Activated CD4-positive, alpha-beta T cell treated with anti-CD3 and anti-CD28 coated beads, Interleukin-2, amount 10 ng/mL, durations not matched to agents 7 days and 5 days (primary cell): ENCODE measurements at regions not wholly inside any gene's neighbourhood (a gene's known extent, or its start where the extent isn't known, plus 50 kb on each side); places are given as distances from the start of the nearest gene placed in this dataset.
"Not testable (repeated sequence)": the region's sequence is repeated elsewhere in the genome, so short reads cannot be mapped to it uniquely, and the experiment has no call there.

Experiments used
- CTCF ChIA-PET: fragments of 350-600 bp; sonication (Branson Sonifier 250); formaldehyde crosslinking; loops from one replicate; lab custom pipeline; 2021; ENCODE audit warnings: antibody characterized with exemption; lab: Charles Lee
- POLR2A ChIA-PET: fragments of 350-600 bp; sonication (Branson Sonifier 250); formaldehyde crosslinking; loops from one replicate; lab custom pipeline; 2021; ENCODE audit warnings: antibody characterized with exemption; lab: Charles Lee
- DNase-seq: peaks from one replicate; pipeline ENCODE4 v3.0.0-alpha.2; 2020
- H3K27ac Mint-ChIP-seq: one replicate; pipeline ENCODE4 v1.8.0; 2021; ENCODE audit warnings: mild to moderate bottlenecking, moderate library complexity, mixed read lengths
- H3K27me3 Mint-ChIP-seq: one replicate; pipeline ENCODE4 v1.8.0; 2021; ENCODE audit warnings: mixed read lengths
- H3K36me3 Mint-ChIP-seq: one replicate; pipeline ENCODE4 v1.8.0; 2021; ENCODE audit warnings: low read depth, mixed read lengths
- H3K4me1 Mint-ChIP-seq: one replicate; pipeline ENCODE4 v1.8.0; 2021; ENCODE audit warnings: mixed read lengths
- H3K4me3 Mint-ChIP-seq: one replicate; pipeline ENCODE4 v1.8.0; 2021; ENCODE audit warnings: mild to moderate bottlenecking, moderate library complexity, mixed read lengths
- H3K9me3 Mint-ChIP-seq: one replicate; pipeline ENCODE4 v1.8.0; 2021; ENCODE audit warnings: mixed read lengths

DNA sequence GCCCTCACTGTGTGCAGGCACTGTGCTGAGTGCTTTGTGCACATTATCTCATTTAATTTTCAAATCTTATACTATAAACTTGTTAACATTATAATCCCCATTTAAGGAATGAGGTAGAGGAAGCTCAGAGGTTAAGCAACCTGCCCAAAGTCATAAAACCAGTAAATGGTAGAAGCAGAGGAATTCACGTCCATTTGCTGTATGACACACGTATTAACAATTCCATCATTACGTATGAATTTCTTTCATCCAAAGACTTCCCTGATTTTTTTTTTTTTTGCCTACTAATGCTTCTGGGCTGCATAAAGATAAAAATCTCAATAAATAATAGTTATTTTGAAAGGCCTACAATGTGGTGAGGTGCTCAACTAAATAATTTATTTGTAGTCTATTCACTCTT lies 64.5 kb upstream of the H2AZ1 start:
- no peaks in the 10 kb centered on the region for H3K4me1 Mint-ChIP-seq
- no peaks in the 10 kb centered on the region for H3K9me3 Mint-ChIP-seq
- DNase-seq: no peak
- POLR2A ChIA-PET: no interaction called here
- H3K27ac Mint-ChIP-seq: no peak overlapping the region
- H3K36me3 Mint-ChIP-seq: no peaks in the 10 kb centered on the region
- H3K27me3 Mint-ChIP-seq: peaks cover 2% of the 10 kb centered on the region
- CTCF ChIA-PET: no interaction called here
- H3K4me3 Mint-ChIP-seq: no peak overlapping the region

DNA sequence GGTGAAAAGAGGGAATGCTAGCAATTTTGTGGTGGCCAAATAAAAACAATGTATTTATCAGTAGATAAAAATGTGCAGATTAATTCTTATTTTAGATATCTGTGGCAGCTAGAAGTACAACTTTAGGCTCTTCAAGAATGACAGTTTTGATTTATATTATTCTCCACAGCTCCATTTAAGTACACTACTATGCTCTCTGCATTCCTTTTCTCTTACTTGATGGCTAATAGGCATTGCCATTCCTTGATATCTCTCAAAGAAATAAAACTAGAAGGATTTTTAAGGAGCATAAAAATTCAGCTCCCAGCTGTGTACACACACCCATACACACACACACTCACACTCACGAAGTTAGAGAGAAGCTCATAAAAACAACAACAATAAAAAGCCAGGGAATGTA lies 59.4 kb upstream of the H2AZ1 start:
- no peaks in the 10 kb centered on the region for H3K27me3 Mint-ChIP-seq
- POLR2A ChIA-PET: no interaction called here
- H3K4me3 Mint-ChIP-seq: no peak overlapping the region

DNA sequence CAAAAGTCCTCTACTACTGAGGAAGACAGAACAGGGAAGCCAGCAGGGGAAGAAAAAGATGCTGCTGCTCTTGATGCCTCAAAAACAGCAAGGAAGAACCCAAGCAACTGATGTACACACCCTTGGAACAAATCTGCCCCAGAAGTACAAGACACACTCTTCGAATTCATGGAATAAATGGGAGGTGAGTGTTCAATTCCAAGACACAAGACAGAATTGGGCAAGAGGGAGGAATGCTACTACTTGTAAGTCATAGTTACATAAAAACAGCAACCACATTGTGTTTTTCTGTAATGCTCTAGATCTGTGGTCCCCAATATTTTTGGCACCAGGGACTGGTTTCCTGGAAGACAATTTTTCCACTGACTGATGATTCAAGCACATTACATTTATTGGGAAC lies 58.0 kb upstream of the H2AZ1 start:
- Mint-ChIP-seq H3K9me3 (no peaks in the 10 kb centered on the region), H3K4me3 (no peak overlapping the region), H3K27ac (no peak overlapping the region), H3K36me3 (no peaks in the 10 kb centered on the region), H3K27me3 (no peaks in the 10 kb centered on the region), H3K4me1 (no peaks in the 10 kb centered on the region)
- ChIA-PET POLR2A (no interaction called here), CTCF (no interaction called here)
- no peak for DNase-seq

More for the DNA sequence above, 59.4 kb upstream of the H2AZ1 start:
- DNase-seq: no peak
- CTCF ChIA-PET: interaction anchor here (0.9 kb wide), 1 partner anchor 9 kb away, joined by 3 read pairs; no protein-coding TSS in a partner anchor
- Mint-ChIP-seq H3K4me1 (no peaks in the 10 kb centered on the region), H3K9me3 (no peaks in the 10 kb centered on the region), H3K27ac (no peak overlapping the region), H3K36me3 (no peaks in the 10 kb centered on the region)

DNA sequence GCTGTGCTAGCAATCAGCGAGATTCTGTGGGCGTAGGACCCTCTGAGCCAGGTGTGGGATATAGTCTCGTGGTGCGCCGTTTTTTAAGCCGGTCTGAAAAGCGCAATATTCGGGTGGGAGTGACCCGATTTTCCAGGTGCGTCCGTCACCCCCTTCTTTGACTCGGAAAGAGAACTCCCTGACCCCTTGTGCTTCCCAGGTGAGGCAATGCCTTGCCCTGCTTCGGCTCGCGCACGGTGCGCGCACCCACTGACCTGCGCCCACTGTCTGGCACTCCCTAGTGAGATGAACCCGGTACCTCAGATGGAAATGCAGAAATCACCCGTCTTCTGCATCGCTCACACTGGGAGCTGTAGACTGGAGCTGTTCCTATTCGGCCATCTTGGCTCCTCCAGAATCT lies 56.1 kb upstream of the H2AZ1 start:
- H3K9me3 Mint-ChIP-seq, H3K27ac Mint-ChIP-seq, H3K36me3 Mint-ChIP-seq, POLR2A ChIA-PET, H3K4me1 Mint-ChIP-seq, H3K4me3 Mint-ChIP-seq, H3K27me3 Mint-ChIP-seq, DNase-seq: not testable (repeated sequence)
- CTCF ChIA-PET: interaction anchor here (0.6 kb wide), 1 partner anchor 485 kb away, joined by 3 read pairs; no protein-coding TSS in a partner anchor
